HG03354 (cell line): ENCODE measurements at regions not wholly inside any gene's neighbourhood (a gene's known extent, or its start where the extent isn't known, plus 50 kb on each side); places are given as distances from the start of the nearest gene placed in this dataset.
"Not testable (repeated sequence)": the region's sequence is repeated elsewhere in the genome, so short reads cannot be mapped to it uniquely, and the experiment has no call there.

Experiments
- ATAC-seq: cut with Tn5 transposase; IDR thresholded peaks from one replicate; pipeline ENCODE4 v1.9.1; 2021; ENCODE audit warnings: mild to moderate bottlenecking; ENCODE audit not compliant: unreplicated experiment, poor library complexity, severe bottlenecking

GRCh38 chr15:31502541-31503229, 176.1 kb downstream of the KLF13 start:
- ATAC-seq = no peak

GRCh38 chr15:31503256-31503655, 176.6 kb downstream of the KLF13 start:
- ATAC-seq = no peak

GRCh38 chr15:31503758-31504461, 177.3 kb downstream of the KLF13 start:
- no peak for ATAC-seq

- no peak for ATAC-seq
These were observed 177.8 kb downstream of the KLF13 start for GRCh38 chr15:31504462-31504839.

GRCh38 chr15:31507573-31507972, 180.9 kb downstream of the KLF13 start:
- not testable (repeated sequence) for ATAC-seq

GRCh38 chr15:31508656-31509055, 182.0 kb downstream of the KLF13 start:
- no peak for ATAC-seq

GRCh38 chr15:31510057-31510456, 183.4 kb downstream of the KLF13 start:
- no peak for ATAC-seq

- no peak for ATAC-seq
These were observed 185.2 kb downstream of the KLF13 start for GRCh38 chr15:31511707-31512310.

- no peak for ATAC-seq
These were observed 186.5 kb downstream of the KLF13 start for GRCh38 chr15:31513178-31513577.

- ATAC-seq = no peak
These were observed 189.8 kb downstream of the KLF13 start for GRCh38 chr15:31516440-31516839.

- no peak for ATAC-seq
These were observed 190.2 kb downstream of the KLF13 start for GRCh38 chr15:31516874-31517273.

- no peak for ATAC-seq
These were observed 191.1 kb downstream of the KLF13 start for GRCh38 chr15:31517711-31518110.

GRCh38 chr15:31522028-31522427, 195.4 kb downstream of the KLF13 start:
- no peak for ATAC-seq

- no peak for ATAC-seq
These were observed 196.5 kb downstream of the KLF13 start for GRCh38 chr15:31523027-31523654.

- ATAC-seq = no peak
These were observed 197.0 kb downstream of the KLF13 start for GRCh38 chr15:31523655-31524049.

GRCh38 chr15:31525185-31525695, 198.6 kb downstream of the KLF13 start:
- no peak for ATAC-seq

- ATAC-seq = no peak
These were observed 199.5 kb downstream of the KLF13 start for GRCh38 chr15:31525988-31526665.

GRCh38 chr15:31526916-31527690, 200.5 kb downstream of the KLF13 start:
- no peak for ATAC-seq

GRCh38 chr15:31528846-31529245, 202.2 kb downstream of the KLF13 start:
- no peak for ATAC-seq
